ENCODE measurements at regions not wholly inside any gene's neighbourhood (a gene's known extent, or its start where the extent isn't known, plus 50 kb on each side); places are given as distances from the start of the nearest gene placed in this dataset.

DNA sequence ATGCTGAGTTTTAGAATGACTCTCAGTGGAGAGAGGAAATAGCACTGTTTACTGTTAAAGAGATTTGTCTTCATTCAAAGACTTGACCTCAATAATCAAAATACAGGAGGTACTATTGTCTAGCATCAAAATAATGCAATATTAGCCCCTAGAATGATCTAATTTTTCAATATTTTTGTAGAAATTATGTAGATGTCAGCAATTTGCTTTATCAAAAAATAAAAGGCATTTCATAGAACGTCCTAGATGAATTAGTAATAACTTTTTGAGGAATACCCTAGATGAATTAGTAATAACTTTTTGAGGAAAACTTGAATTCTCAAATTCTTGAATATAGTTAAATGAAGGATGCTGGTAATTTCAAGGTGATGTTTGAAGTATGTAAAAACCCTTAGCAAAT, 1252.1 kb upstream of the CADM2 start:
- TF ChIP-seq, protein P1, sequence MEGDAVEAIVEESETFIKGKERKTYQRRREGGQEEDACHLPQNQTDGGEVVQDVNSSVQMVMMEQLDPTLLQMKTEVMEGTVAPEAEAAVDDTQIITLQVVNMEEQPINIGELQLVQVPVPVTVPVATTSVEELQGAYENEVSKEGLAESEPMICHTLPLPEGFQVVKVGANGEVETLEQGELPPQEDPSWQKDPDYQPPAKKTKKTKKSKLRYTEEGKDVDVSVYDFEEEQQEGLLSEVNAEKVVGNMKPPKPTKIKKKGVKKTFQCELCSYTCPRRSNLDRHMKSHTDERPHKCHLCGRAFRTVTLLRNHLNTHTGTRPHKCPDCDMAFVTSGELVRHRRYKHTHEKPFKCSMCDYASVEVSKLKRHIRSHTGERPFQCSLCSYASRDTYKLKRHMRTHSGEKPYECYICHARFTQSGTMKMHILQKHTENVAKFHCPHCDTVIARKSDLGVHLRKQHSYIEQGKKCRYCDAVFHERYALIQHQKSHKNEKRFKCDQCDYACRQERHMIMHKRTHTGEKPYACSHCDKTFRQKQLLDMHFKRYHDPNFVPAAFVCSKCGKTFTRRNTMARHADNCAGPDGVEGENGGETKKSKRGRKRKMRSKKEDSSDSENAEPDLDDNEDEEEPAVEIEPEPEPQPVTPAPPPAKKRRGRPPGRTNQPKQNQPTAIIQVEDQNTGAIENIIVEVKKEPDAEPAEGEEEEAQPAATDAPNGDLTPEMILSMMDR (IDR thresholded peaks at IDR 0.05; ENCODE audit: borderline replicate concordance, insufficient read depth, low read depth, low read length), result no peak
- no peak overlapping the region for H3K4me3 ChIP-seq (ENCODE audit: low read depth, low read length)

DNA sequence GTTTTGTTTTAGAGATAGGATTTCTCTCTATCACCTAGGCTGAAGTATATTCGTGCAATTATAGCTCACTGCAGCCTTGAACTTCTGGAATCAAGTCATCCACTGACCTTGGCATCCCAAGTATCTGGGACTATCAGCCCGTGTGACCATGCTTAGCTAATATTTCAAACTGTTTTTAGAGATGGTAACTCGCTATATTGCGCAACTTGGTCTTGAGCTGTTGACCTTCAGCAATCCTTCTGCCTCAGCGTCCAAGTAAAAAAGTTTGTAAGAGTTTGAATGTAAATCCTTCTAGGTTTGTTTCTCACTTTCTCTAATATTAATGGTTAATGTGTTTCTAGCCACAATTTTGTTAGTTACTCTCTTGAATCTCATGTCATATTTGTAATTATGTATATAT, 1243.5 kb upstream of the CADM2 start:
- H3K4me3 ChIP-seq (ENCODE audit: low read depth, low read length), result no peak overlapping the region
- TF ChIP-seq, protein P1 (IDR thresholded peaks at IDR 0.05; ENCODE audit: borderline replicate concordance, insufficient read depth, low read depth, low read length), result no peak

DNA sequence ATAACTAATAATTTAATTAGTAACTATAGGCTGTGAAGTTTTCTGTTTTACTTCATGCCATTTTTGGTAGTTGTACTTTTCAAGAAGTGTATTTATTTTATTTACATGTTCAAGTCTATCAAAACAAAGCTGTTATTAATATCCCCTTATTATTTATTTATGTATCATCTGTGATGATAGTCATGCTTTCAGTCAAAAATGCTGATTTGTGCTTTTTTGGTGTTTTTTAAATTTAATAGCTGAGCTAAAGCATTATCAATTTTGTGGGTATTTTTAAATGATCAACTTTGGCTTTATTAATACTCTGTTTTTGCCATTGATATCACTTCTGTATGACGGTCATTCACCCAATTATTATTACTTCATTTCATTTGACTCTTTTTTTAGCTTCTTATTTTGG, 1229.2 kb upstream of the CADM2 start:
- TF ChIP-seq, protein P1 (IDR thresholded peaks at IDR 0.05; ENCODE audit: borderline replicate concordance, insufficient read depth, low read depth, low read length), result no peak
- H3K4me3 ChIP-seq (ENCODE audit: low read depth, low read length), result no peak overlapping the region

DNA sequence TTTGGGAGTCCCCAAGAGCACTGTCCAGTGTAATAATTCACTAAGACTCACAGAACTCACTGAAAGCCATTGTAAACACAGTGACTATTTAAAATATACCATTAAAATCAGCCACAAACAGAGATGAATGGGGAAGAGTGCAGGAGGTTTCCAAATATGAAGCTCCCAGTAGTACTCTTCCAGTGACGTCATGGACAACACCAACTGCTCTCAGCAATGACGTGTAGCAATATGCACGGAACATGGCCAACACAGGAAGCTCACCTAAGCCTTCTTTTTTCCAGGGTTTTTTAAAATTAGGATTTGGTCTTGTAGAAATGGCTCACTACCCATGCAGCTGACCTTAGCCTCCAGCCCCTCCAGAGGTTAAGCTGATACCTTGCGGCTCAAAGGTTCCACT, 1224.1 kb upstream of the CADM2 start:
- no peak overlapping the region for H3K4me3 ChIP-seq (ENCODE audit: low read depth, low read length)
- TF ChIP-seq, protein P1 (IDR thresholded peaks at IDR 0.05; ENCODE audit: borderline replicate concordance, insufficient read depth, low read depth, low read length), result no peak

DNA sequence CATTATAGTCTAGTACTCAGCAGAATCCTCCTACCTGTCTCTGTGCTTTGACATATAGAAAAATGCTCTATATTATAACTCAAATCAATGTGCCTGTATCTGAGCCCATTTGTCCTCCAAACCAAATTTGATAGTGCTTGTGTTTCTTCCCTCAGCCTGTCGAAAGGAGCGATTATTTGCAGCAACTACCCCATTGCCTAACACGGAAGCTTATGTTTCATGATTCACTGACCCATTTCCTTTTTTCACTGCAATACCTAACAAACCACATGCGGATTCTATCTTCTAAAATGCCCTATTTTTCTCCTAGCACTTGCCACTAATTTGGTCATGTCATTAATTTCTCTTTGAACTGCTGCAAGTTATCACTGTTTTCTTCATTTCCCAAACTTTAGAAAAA, 1220.6 kb upstream of the CADM2 start:
- H3K4me3 ChIP-seq (ENCODE audit: low read depth, low read length), result no peak overlapping the region
- TF ChIP-seq, protein P1 (IDR thresholded peaks at IDR 0.05; ENCODE audit: borderline replicate concordance, insufficient read depth, low read depth, low read length), result no peak

DNA sequence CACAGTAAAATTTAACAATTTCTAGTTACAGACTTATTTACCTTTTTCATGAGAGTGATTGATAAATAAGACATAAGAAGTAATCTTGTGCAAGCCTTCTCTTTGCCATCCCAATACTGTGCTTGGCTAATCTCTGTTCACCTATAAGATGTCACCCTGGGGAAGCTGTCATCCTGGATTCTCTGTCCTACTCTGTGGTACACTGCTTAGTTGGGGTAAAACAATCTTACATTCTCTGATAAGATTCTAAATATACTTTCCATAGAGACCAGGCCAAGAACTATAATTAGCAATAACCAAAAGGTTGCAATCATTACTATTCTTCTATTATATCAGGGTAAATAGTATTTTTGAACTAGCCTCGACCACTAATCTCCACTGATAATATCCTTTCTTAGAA, 1218.3 kb upstream of the CADM2 start:
- H3K4me3 ChIP-seq (ENCODE audit: low read depth, low read length), result no peak overlapping the region
- TF ChIP-seq, protein P1 (IDR thresholded peaks at IDR 0.05; ENCODE audit: borderline replicate concordance, insufficient read depth, low read depth, low read length), result no peak

DNA sequence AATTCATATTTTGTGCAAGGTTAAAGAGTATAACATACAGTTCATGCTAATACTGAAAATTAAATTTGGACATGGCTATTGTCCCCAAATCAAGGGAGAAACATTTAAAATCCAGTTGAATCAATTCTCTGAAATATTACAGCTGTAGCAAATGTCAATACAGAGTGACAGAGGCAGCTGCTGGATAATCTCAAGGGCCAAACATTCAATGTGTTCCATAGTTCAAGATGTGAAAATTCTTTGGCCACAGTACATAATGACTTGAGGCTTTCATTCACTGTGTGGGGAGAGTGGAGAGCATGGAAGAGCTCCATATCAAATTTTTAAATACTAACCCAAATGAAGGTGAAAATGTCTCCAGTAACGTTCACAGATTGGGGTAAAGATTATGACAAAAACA, 1192.8 kb upstream of the CADM2 start:
- no peak overlapping the region for H3K4me3 ChIP-seq (ENCODE audit: low read depth, low read length)
- TF ChIP-seq, protein P1 (IDR thresholded peaks at IDR 0.05; ENCODE audit: borderline replicate concordance, insufficient read depth, low read depth, low read length), result no peak
